SK-N-SH (cell line): ENCODE measurements at regions not wholly inside any gene's neighbourhood (a gene's known extent, or its start where the extent isn't known, plus 50 kb on each side); places are given as distances from the start of the nearest gene placed in this dataset.

ENCODE experiments used
- CTCF ChIA-PET: fragments of 300-600, 350-600 bp; formaldehyde crosslinking; extraction: SDS; loops from one replicate; lab custom pipeline; 2021; lab: Yijun Ruan, JAX
- POLR2A ChIA-PET: fragments of 350-600 bp; sonication (Branson Sonifier 250); formaldehyde crosslinking; extraction: SDS; loops from one replicate; lab custom pipeline; 2020; ENCODE audit warnings: antibody characterized with exemption, inconsistent platforms; lab: Yijun Ruan, JAX
- DNase-seq: peaks from one replicate; pipeline ENCODE4 v3.0.0; 2012
- H2AFZ ChIP-seq: fragments of 200-600 bp; sonication (generic); 2 replicates; pipeline ENCODE4 v1.8.1; 2016; ENCODE audit warnings: antibody characterized with exemption, mild to moderate bottlenecking, low read depth
- H3F3A ChIP-seq: fragments of 200-600 bp; sonication (generic); replicated peaks from 2 replicates; pipeline ENCODE3; 2016; ENCODE audit warnings: antibody characterized with exemption, mild to moderate bottlenecking; ENCODE audit not compliant: insufficient read depth
- H3K27ac ChIP-seq, 2 experiments: fragments of 200-500 bp in 1 of 2; fragments of 200-600 bp in 1 of 2; sonication (Bioruptor generic) in 1 of 2; sonication (generic), shearing (Covaris generic) in 1 of 2; 2 replicates each; pipeline versions ENCODE4 v1.5.1 to v1.6.1; 2014 to 2016; ENCODE audit warnings: low read depth in 2 of 2, inconsistent platforms in 1 of 2, low read length in 1 of 2, mild to moderate bottlenecking in 1 of 2, mixed read lengths in 1 of 2
- H3K27me3 ChIP-seq: fragments of 200-600 bp; sonication (generic), shearing (Covaris generic); 2 replicates; pipeline ENCODE4 v1.6.1; 2016; ENCODE audit warnings: mixed run types; ENCODE audit not compliant: insufficient read depth
- H3K36me3 ChIP-seq, 2 experiments: fragments of 200-500 bp in 1 of 2; fragments of 200-600 bp in 1 of 2; sonication (Bioruptor generic) in 1 of 2; sonication (generic) in 1 of 2; replicated peaks in 1 of 2; 2 replicates each; pipeline versions ENCODE3 to v1.5.1; 2014 to 2016; ENCODE audit warnings: low read length in 1 of 2, mild to moderate bottlenecking in 1 of 2; ENCODE audit not compliant: insufficient read depth in 2 of 2, control insufficient read depth in 1 of 2
- H3K4me1 ChIP-seq, 2 experiments: fragments of 200-500 bp in 1 of 2; fragments of 200-600 bp in 1 of 2; sonication (Bioruptor generic) in 1 of 2; sonication (generic), shearing (Covaris generic) in 1 of 2; 2 replicates each; pipeline versions ENCODE4 v1.5.1 to v1.6.1; 2014 to 2016; ENCODE audit warnings: low read depth in 1 of 2, low read length in 1 of 2, mixed run types in 1 of 2; ENCODE audit not compliant: insufficient read depth in 2 of 2, control insufficient read depth in 1 of 2
- H3K4me2 ChIP-seq: fragments of 200-600 bp; sonication (generic), shearing (Covaris generic); 2 replicates; pipeline ENCODE4 v1.6.1; 2017; ENCODE audit warnings: mixed run types
- H3K4me3 ChIP-seq, 2 experiments: fragments of 200-500 bp in 1 of 2; fragments of 200-600 bp in 1 of 2; sonication (Bioruptor generic) in 1 of 2; sonication (generic), shearing (Covaris generic) in 1 of 2; 2 replicates each; pipeline versions ENCODE4 v1.5.1 to v1.8.1; 2014 to 2016; ENCODE audit warnings: low read depth in 2 of 2, inconsistent platforms in 1 of 2, low read length in 1 of 2, mild to moderate bottlenecking in 1 of 2, mixed read lengths in 1 of 2, moderate library complexity in 1 of 2
- H3K79me2 ChIP-seq: fragments of 200-600 bp; sonication (generic); 2 replicates; pipeline ENCODE4 v1.8.1; 2017; ENCODE audit warnings: mild to moderate bottlenecking; ENCODE audit not compliant: insufficient read depth
- H3K9ac ChIP-seq: fragments of 200-600 bp; sonication (generic); 2 replicates; pipeline ENCODE4 v1.6.1; 2017; ENCODE audit warnings: mixed run types
- H3K9me2 ChIP-seq: fragments of 200-600 bp; sonication (generic); 2 replicates; pipeline ENCODE4 v1.6.1; 2017; ENCODE audit warnings: mixed run types
- H3K9me3 ChIP-seq: fragments of 200-600 bp; sonication (generic); 2 replicates; pipeline ENCODE4 v1.6.1; 2017; ENCODE audit warnings: mixed run types, mild to moderate bottlenecking, moderate library complexity
- H4K20me1 ChIP-seq: fragments of 200-600 bp; sonication (generic); 2 replicates; pipeline ENCODE4 v1.6.1; 2017; ENCODE audit warnings: mild to moderate bottlenecking, mixed run types; ENCODE audit not compliant: insufficient read depth
- EZH2phosphoT487 ChIP-seq: fragments of 200-600 bp; sonication (generic); IDR thresholded peaks from 2 replicates; pipeline ENCODE4 v1.6.1; 2017; ENCODE audit warnings: low read depth, mixed run types, mild to moderate bottlenecking, antibody characterized with exemption, moderate library complexity, borderline replicate concordance
- FOXM1 ChIP-seq: IDR thresholded peaks from 2 replicates; pipeline ENCODE4 v1.4.0; 2012; ENCODE audit warnings: low read depth, mild to moderate bottlenecking
- JUND ChIP-seq: IDR thresholded peaks from 2 replicates; pipeline ENCODE4 v1.4.0; 2012
- NRF1 ChIP-seq: IDR thresholded peaks from 2 replicates; pipeline ENCODE4 v1.6.1; 2012; ENCODE audit warnings: low read depth, mild to moderate bottlenecking, low read length
- POLR2AphosphoS5 ChIP-seq: IDR thresholded peaks from 2 replicates; pipeline ENCODE4 v1.6.1; 2012; ENCODE audit warnings: low read depth, low read length
- RCOR1 ChIP-seq: fragments of 150-350 bp; IDR thresholded peaks from 2 replicates; pipeline ENCODE4 v1.6.1; 2017; ENCODE audit warnings: antibody characterized with exemption, low read length
- RXRA ChIP-seq: IDR thresholded peaks from 2 replicates; pipeline ENCODE4 v1.4.0; 2012; ENCODE audit warnings: low read depth, mild to moderate bottlenecking, borderline replicate concordance
- SMC3 ChIP-seq: IDR thresholded peaks from 2 replicates; pipeline ENCODE4 v1.6.1; 2012; ENCODE audit warnings: low read depth, low read length, improper control_type of control experiment
- TCF12 ChIP-seq: IDR thresholded peaks from 2 replicates; pipeline ENCODE4 v1.4.0; 2012
- YY1 ChIP-seq: IDR thresholded peaks from 2 replicates; pipeline ENCODE4 v1.4.0; 2012; ENCODE audit warnings: low read depth, mild to moderate bottlenecking
- WGBS: methylation state at CpG from one replicate; pipeline ENCODE4 v1.1.6; 2017; ENCODE audit warnings: low lambda C conversion rate; 5-methylcytosine and 5-hydroxymethylcytosine counted together
- TF ChIP-seq, protein P1 (sequence below): IDR thresholded peaks from 2 replicates; pipeline ENCODE4 v1.6.1; 2012; ENCODE audit warnings: mild to moderate bottlenecking, low read depth, low read length, moderate library complexity
- TF ChIP-seq, protein P2 (sequence below): fragments of 150-350 bp; IDR thresholded peaks from 2 replicates; pipeline ENCODE4 v1.6.1; 2017; ENCODE audit warnings: antibody characterized with exemption, low read length, low read depth, borderline replicate concordance

GRCh38 chr1:101507547-101507971 lies 270.7 kb downstream of the S1PR1 start (continued):
- TF ChIP-seq, protein P1, sequence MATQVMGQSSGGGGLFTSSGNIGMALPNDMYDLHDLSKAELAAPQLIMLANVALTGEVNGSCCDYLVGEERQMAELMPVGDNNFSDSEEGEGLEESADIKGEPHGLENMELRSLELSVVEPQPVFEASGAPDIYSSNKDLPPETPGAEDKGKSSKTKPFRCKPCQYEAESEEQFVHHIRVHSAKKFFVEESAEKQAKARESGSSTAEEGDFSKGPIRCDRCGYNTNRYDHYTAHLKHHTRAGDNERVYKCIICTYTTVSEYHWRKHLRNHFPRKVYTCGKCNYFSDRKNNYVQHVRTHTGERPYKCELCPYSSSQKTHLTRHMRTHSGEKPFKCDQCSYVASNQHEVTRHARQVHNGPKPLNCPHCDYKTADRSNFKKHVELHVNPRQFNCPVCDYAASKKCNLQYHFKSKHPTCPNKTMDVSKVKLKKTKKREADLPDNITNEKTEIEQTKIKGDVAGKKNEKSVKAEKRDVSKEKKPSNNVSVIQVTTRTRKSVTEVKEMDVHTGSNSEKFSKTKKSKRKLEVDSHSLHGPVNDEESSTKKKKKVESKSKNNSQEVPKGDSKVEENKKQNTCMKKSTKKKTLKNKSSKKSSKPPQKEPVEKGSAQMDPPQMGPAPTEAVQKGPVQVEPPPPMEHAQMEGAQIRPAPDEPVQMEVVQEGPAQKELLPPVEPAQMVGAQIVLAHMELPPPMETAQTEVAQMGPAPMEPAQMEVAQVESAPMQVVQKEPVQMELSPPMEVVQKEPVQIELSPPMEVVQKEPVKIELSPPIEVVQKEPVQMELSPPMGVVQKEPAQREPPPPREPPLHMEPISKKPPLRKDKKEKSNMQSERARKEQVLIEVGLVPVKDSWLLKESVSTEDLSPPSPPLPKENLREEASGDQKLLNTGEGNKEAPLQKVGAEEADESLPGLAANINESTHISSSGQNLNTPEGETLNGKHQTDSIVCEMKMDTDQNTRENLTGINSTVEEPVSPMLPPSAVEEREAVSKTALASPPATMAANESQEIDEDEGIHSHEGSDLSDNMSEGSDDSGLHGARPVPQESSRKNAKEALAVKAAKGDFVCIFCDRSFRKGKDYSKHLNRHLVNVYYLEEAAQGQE, result no peak
- TF ChIP-seq YY1, result no peak
- no peak for TF ChIP-seq POLR2AphosphoS5
- no peak for TF ChIP-seq FOXM1
- no peak for TF ChIP-seq RXRA
- TF ChIP-seq, protein P2, sequence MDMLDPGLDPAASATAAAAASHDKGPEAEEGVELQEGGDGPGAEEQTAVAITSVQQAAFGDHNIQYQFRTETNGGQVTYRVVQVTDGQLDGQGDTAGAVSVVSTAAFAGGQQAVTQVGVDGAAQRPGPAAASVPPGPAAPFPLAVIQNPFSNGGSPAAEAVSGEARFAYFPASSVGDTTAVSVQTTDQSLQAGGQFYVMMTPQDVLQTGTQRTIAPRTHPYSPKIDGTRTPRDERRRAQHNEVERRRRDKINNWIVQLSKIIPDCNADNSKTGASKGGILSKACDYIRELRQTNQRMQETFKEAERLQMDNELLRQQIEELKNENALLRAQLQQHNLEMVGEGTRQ, result no peak
- TF ChIP-seq, all 33 proteins: peak for 0

- Histone ChIP-seq H2AFZ (no peak overlapping the region), H3K27me3 (no peaks in the 10 kb centered on the region), H3K4me2 (no peak overlapping the region), H3K9me3 (no peaks in the 10 kb centered on the region), H3K9me2 (no peaks in the 10 kb centered on the region), H3K79me2 (no peaks in the 10 kb centered on the region), H3K9ac (no peak overlapping the region), H3F3A (no peaks in the 10 kb centered on the region), H3K36me3 (no peaks in the 10 kb centered on the region), H3K4me1 (no peaks in the 10 kb centered on the region; a peak in 1 of 4 replicates), H4K20me1 (no peaks in the 10 kb centered on the region), H3K27ac (no peak overlapping the region), H3K4me3 (no peak overlapping the region)
- 35% methylated on average over 2 of the region's 2 CpGs for WGBS
- ChIA-PET CTCF (interaction anchor here (1.3 to 1.6 kb wide), 2 partner anchors 11 to 59 kb away, joined by 4 to 7 read pairs; no protein-coding TSS in a partner anchor), POLR2A (no interaction called here)
- no peak for DNase-seq
- TF ChIP-seq, protein P2, result no peak
- no peak for TF ChIP-seq JUND
- no peak for TF ChIP-seq RXRA
- no peak for TF ChIP-seq SMC3
Measured at GRCh38 chr1:101508913-101509312, 272.1 kb downstream of the S1PR1 start.

- Histone ChIP-seq H3K9ac (no peak overlapping the region), H3K79me2 (no peaks in the 10 kb centered on the region), H3K4me1 (no peaks in the 10 kb centered on the region; a peak in 1 of 4 replicates), H3K4me3 (no peak overlapping the region)
- TF ChIP-seq NRF1, result no peak
- no peak for TF ChIP-seq TCF12
- TF ChIP-seq EZH2phosphoT487, result no peak
- no peak for TF ChIP-seq RCOR1
- TF ChIP-seq, all 33 proteins: peak for 0
- H3K4me2 ChIP-seq, result no peak overlapping the region
- CTCF ChIA-PET, result interaction anchor here (1.3 to 1.6 kb wide), 2 partner anchors 11 to 59 kb away, joined by 4 to 7 read pairs; no protein-coding TSS in a partner anchor
- POLR2A ChIA-PET, result no interaction called here
- H4K20me1 ChIP-seq, result no peaks in the 10 kb centered on the region
- no peaks in the 10 kb centered on the region for H3K36me3 ChIP-seq
- no peak overlapping the region for H3K27ac ChIP-seq
- 9% methylated on average over 1 of the region's 1 CpG for WGBS
- DNase-seq, result no peak
- H3K27me3 ChIP-seq, result no peaks in the 10 kb centered on the region
- no peaks in the 10 kb centered on the region for H3K9me3 ChIP-seq
- H3F3A ChIP-seq, result no peaks in the 10 kb centered on the region
- no peak overlapping the region for H2AFZ ChIP-seq
- no peaks in the 10 kb centered on the region for H3K9me2 ChIP-seq
Measured at GRCh38 chr1:101509370-101509769, 272.6 kb downstream of the S1PR1 start.
